GM19240 (cell line): ENCODE measurements at regions not wholly inside any gene's neighbourhood (a gene's known extent, or its start where the extent isn't known, plus 50 kb on each side); places are given as distances from the start of the nearest gene placed in this dataset.
"Not testable (repeated sequence)": the region's sequence is repeated elsewhere in the genome, so short reads cannot be mapped to it uniquely, and the experiment has no call there.

Experiments used
- DNase-seq: peaks from one replicate; pipeline ENCODE4 v3.0.0; 2011; ENCODE audit warnings: low spot score; ENCODE audit not compliant: insufficient read length

DNA sequence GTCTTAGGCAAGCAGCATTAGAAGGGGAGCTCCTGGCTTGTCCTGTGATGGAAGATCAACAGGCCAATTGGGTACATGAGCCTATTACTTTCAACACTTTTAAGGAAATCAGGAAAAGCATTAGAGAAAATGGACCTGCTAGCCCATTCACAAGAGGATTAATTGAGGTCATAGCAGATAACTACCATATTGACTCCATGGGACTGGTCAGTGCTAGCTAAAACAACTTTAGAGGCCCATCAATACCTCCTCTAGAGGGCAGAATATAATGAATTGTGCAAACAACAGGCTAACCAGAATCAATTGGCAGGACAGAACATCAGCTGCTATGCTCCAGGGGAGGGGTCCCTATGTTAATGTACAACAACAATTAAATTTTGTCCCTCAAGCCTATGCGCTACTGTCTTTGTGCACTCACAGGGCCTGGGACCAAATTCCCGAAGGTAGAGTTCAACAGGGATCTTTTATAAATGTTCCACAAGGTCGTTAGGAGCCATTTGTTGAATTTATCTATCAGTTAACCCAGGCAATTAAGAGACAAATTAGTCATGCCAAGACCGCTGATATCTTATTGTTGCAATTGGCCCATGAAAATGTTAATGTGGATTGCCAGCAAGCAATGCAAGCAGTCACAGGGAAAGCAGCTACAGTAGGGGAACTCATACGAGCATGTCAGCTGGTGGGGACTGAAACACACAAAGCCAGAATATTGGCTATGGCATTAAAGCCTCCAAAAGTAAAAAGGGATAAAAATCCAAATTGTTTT is 106.6 kb upstream of the BTN3A2 start:
- no peak for DNase-seq

DNA sequence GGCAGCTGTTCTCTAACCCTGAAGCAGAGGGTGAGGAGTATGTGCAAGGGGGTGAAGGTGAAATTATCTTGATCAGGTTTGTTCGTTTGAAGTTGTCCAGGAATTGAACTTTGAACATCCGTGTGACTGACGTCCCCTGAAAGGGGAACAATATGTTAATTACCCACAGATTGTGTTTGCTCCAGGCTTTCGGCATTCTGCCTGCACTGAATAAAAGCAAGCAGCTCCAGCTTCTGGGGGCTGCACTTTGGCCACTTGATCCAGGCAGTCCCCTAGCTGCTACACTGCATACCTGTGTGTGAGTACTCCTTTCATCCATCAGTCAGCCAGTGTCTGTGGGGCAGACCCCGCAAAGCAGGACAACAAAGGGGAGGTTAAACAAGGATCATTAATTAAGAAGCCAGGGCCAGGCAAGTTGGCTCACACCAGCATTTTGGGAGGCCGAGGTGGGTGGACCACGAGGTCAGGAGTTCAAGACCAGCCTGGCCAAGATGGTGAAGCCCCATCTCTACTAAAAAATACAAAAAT is 104.8 kb upstream of the BTN3A2 start:
- no peak for DNase-seq

DNA sequence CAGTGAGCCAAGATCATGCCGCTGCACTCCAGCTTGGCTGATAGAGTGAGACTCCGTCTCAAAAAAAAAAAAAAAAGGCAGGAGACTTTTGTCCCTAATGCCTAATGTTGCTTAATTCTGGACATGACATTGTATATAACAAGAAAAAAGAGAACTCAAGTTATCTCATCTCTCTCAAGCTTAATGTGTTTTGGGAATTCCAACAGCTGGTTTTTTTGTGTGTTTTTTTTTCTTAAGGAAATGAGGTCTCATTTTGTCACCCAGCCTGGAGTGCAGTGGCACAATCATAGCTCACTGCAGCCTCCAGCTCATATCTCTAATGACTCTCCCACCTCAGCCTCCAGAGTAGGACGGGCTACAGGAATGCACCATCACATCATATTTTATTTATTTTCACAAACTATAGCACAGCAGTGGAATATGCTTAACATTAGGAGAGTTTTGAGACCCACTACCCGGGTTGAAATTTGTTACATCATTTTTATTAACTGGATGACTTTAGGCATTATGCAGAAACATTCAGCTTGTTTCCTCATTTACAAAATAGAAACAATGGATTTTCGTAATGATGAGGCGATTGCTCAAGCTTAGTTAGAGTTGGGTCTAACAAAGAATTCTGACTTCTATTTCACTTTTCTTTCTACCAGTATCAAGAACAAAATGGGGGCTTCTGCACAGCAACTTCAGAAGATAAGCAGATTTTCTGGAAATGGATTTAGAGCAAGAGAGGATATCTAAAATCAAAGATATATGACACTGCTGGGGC is 104.1 kb upstream of the BTN3A2 start:
- no peak for DNase-seq

DNA sequence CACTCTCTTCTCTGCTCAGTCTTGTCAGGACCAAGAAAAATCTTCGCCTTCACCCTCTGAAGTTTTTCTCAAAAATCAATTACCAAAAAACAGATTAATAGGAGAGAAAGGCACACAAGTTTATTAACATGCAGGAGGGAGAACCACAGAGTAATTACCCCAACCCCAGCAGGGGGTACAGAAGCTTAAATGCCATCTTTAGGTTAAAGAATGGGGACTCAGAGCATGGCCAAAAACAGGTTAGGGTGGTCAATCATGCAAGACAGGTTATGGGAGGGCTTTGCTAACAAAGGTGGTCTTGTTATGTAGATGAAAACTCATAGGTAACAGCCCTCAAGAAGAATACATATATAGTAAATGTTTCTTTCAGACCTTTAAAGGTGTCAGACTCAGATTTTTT is 100.5 kb upstream of the BTN3A2 start:
- DNase-seq = no peak

DNA sequence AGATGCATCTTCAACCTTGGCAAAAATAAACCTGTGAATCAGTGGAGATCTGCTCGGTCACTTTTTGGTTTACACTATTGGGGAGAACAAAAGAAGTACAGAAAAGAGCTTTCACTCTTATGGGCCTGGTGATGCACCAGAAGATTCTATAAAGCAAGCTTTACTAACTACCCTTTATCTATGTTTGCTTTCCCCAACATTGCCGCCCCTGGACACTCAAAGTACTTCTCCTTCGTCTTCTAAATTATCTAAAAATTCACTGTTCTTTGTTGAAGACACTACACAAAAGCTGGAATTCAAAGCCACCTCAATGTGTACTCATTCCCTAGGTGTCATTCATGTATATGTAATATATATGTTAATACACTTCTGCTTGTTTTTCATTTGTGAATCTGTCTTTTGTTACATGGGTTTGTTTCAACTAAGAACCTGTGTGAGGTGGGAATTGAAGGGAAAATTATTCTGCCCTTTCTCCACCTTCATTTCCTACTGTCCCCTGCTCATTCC is 97.9 kb upstream of the BTN3A2 start:
- DNase-seq = no peak

DNA sequence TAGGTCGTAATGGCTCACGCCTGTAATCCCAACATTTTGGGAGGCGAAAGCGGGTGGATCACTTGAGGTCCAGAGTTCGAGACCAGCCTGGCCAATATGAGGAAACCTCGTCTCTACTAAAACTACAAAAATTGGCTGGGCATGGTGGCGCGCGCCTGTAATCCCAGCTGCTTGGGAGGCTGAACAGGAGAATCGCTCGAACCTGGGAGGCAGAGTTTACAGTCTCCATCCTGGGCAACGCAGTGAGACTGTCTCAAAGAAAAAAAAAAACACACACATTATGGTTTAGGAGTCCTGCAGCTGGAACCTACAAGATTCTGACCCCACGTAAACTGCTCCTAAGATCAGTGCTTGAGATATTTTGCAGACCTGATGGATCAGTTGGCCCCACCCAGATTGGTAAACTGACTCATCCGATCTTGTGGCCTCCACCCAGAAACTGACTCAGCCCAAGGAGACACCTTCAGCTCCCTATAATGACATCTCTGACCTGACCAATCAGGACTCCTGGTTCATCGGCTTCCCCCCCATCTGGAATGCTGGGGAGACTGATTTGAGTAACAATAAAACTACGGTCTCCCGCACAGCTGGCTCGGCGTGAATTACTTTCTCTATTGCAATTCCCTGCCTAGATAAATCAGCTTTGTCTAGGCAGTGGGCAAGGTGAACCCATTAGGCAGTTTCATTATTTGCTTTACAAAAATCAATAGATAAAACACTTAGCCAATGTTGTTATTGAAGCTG is 96.2 kb upstream of the BTN3A2 start:
- no peak for DNase-seq

DNA sequence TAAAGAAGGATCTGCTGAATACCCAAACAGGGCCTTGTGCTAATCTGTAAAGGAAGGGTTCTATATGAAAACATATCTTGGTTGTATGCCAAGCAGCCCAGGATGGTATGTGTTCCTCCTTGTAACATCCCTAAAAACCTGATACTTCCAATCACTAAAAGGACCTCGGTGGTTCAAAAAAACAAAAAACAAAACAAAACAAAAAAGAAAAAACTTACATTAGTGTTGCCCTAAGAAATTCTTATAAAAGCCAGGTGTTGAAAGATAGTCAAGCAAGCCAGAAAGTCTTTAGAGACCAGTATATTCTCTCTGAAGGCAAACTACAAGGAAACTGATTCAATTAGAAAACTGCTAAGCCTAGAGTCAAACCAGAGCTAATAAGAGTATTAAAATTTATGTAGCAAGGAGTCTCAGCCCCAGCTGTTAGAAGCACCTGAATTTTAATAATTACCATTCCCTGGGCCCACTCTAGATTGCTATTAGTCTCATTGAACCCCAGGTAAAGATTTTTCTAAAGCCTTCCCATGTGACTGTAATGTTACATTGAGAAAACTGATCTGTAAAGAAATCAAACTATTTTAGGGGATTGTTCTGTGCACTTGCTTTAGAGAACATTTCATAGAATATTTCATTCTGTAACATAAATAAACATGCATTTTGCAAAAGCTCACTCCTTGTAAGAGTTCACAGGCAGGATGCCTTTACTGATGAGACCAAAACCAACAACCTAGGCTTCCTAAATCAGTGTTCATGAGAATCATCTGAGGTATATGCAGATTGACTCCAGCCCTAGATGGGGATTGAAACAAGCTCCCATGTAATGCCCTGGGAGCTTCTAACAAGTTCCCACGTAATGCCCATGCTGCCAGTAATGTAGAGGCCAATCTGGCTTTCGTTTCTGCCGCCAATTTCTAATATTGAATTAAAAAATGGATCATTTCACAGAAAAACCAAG is 95.2 kb upstream of the BTN3A2 start:
- DNase-seq = no peak

DNA sequence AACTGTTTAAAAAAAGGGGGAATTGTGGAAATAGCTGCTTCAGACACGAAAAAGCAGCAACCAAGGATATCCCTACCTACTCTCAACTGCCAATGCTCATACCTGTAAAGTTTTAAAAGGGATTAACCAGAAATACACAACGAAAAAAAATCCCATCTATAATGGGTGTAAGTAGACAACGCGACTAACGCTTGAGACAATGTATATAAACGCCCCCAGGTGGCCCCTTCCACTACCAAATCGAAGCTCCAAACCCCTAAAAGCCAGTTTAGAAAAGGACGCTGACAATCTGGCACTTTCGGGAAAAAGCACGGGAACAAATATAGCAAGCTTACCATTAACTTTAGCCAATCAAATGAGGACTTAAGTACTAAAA is 94.5 kb upstream of the BTN3A2 start:
- DNase-seq = no peak

DNA sequence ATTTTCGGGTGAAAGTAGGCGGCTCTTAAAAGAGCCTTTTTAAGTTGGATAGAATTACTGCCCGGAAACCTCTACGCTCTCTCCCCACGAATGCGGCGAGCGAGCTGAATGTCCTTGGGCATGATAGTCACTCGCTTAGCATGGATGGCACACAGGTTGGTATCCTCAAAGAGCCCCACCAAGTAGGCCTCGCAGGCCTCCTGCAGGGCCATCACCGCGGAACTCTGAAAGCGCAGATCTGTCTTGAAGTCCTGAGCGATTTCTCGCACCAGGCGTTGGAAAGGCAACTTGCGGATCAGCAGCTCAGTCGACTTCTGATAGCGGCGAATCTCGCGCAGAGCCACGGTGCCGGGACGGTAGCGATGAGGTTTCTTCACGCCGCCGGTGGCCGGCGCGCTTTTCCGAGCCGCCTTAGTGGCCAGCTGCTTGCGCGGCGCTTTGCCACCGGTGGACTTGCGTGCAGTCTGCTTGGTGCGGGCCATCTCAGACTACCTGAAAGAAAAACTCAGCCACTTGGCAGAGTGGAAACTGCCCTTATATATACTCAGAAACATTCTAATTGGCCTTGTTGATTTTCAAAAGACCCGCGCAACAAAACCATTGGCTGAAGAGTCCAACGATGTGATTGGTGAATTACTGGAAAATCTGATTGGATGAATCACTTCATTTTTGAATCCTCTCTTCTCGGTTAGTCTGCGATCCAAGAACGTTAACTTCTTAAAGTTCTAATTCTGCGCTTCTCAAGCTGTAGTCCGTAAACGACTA is 93.9 kb upstream of the BTN3A2 start:
- DNase-seq = peak; percentile 28

DNA sequence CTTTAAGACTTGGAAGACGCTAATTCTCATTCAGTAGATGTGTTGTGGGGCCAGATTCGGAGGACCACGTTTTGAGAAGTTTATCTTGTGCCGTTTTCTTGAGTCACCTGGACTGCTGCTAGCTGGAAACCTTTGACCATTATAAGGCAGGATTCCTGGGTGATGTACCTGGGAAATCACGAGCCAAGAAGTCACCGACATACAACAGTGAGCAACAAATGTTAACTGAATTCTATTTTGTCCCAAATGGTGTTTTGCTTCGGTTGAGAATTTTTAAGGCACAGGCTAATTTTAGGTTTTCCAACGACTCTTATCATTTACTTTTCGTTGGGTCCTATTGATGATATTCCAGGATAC is 93.4 kb upstream of the BTN3A2 start:
- no peak for DNase-seq

DNA sequence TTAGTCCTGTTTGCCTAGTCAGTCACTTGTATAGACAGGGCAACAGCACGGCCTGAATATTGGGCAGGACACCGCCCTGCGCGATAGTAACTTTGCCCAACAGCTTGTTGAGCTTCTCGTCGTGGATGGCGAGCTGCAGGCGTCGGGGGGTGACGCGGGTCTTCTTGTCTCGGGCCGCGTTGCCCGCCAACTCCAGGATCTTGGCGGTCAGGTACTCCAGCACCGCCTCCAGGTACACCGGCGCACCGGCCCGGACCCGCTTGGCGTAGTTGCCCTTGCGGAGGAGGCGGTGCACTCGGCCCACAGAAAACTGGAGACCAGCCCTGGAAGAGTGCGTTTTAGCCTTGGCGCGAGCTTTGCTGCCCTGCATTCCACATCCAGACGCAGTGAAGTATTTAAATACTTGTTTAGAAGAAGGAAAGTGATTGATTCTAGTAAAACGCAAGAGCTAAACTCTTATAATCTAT is 92.8 kb upstream of the BTN3A2 start:
- no peak for DNase-seq

DNA sequence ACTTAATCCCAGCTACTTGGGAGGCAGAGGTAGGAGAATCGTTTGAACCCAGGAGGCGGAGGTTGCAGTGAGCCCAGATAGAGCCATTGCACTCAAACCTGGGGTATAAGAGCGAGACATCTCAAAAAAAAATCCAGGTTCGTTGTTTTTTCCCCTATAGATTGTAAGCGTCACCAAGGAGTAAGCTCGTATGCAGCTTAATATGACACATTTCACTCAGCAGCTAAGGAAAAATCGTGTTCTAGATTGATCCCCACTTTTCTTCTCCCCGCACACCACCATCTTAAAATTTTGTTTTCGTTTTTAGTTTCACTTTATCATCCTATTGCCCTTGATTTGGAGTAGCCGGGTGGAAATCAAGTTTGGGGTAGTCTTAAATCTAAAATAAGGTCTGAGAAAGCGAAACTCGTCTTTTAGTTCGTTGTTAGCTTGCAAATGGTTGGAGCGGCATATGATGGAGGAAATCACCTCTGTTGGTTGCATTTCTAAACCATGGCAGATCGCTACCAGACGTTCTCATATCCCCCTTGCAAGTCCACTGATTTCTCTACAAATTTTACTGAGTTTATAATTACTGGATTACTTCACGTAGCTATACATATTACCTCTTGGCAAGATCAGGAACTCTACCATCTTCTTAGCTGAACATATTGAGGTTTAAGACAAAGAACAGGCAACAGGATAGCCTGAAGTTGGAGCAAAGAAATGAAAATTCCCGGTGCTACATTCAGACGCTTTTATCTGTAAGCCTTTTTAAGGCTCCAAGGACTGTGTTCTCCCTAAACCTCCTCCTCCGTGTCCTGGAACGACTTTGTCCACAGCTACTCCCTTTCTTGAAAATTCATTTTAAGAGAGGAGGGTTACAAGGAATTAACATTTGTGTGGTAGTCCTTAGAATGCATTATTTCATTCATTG is 91.1 kb upstream of the BTN3A2 start:
- DNase-seq = no peak

DNA sequence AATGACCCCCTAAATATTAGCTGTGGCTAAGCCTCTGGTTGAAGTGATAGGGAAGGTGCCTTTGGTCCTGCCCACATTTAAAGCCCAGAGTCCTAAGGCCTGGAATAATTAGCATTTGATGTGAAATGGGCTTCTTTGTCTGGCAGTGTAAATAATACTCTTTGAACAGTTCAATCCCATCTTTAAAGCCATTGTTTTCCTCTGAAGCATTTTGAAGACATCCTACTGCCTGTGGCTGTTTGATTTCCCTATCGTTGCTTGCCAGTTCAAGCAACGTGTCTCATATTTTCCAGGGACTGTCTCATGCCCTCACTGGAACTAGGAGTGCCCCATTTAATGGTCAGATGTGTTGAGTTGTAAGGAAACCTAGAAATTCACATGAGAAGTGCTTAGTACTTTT is 89.3 kb upstream of the BTN3A2 start:
- no peak for DNase-seq

DNA sequence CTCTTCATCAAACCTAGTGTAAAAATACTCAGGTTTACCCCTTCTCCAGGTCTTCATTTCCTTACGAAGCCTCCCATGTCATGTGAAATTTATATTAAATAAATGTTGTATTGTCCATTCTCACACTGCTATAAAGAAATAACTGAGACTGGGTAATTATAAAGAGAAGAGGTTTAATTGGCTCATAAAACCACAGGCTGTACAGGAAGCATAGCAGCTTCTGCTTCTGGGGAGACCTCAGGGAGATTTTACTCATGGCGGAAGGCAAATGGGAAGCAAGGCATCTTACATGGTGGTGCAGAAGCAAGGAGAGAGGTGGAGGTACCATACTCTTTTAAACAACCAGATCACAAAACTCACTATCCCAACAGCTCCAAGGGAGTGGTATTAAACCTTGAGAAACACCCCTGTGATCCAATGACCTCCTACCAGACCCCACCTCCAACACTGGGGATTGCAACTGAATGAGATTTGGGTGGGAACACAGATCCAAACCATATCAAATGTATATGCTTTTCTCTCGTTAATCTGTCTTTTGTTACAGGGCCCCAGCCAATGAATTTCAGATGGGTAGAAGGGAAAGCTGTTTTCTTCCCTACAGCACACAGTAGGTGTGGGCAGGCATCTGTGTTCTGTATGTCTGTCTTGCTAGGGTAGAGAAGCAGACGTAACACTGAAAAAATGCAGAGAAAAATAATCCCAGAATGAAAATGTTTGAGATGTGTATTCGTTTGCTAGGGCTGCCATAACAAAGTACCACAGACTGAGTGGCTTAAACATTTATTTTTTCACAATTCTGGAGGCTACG is 88.0 kb upstream of the BTN3A2 start:
- no peak for DNase-seq

DNA sequence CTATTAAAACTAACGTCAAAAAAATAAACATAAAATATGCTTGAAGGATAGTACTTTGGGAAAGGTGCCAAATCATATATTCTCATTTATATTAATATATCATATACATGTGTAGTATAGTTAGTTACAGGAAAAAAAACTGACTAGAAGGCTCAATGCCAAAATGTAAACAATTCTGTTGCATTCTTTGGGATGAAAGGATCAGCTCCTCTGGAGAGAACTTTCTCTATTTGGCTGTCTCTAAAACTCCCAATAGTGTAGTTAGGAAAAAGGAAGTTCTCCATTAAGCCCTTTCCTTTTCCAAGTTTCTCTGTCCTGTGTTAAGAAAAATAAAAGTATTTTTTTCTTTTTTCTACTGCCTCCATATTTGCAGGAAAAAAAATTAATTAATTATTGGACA is 86.5 kb upstream of the BTN3A2 start:
- DNase-seq = no peak

DNA sequence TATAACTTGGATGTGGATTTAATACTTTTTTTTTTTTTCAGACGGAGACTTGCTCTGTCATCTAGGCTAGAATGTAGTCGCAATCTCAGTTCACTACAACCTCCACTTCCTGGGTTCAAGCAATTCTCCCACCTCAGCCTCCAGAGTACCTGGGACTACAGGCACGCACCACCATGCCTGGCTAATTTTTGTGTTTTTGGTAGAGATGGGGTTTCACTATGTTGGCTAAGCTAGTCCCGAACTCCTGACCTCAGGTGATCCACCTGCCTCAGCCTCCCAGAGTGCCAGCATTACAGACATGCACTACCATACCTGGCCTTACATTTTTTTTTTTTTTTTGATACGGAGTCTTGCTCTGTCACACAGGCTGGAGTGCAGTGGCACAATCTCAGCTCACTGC is 85.6 kb upstream of the BTN3A2 start:
- not testable (repeated sequence) for DNase-seq

DNA sequence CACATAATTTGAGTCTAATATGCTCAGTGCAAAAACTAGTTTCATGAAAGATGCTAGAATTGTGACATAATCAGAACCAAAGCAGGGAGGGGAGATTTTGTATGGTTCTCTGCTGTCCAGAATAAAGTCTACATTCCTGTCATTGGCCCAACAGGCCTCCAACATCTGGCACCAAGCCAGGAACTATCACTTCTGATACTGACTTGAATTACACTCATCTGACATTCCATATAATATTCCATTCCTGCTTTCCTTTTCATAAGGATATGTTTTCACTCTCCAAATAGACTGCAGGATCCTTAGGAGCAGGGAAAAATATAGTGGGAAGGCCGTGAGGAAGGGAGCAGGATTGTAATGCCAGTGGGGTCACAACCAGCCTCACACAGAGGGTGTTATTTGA is 84.6 kb upstream of the BTN3A2 start:
- DNase-seq = no peak

DNA sequence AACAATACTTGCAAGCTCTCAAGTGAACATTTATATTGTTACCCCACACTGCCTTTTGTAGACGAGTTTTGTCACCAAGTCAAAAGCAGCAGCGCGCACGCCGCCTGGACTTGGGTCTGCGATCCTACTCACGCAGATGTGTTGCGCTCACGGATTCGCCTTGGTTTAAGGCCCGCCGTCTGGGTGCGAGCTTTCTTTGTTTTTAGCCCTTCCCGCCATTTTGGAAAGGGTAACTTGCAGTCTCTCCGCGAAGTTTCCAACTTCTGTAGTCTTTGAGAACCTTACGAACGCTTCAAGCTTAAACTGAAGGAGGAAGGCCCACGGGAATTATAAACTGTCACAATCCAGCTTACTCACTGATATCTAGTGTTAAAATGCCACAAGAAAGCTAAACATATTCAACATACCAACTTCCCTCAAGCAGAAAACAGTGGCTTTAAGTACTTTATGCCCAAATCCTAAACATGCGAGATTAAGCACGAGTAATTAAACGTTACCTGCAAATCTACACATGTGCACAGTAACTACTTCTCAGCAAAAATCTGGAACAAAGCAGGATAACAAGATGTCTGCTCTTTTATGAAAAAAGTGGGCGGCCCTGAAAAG is 80.4 kb upstream of the BTN3A2 start:
- no peak for DNase-seq
